Heart left ventricle (tissue), 16 donors: ENCODE measurements at regions not wholly inside any gene's neighbourhood (a gene's known extent, or its start where the extent isn't known, plus 50 kb on each side); places are given as distances from the start of the nearest gene placed in this dataset.

ENCODE experiments used
- ATAC-seq, 4 donors: fragments of 200-7000 bp; cut with Tn5 transposase; one replicate each; pipeline ENCODE4 v1.9.1; 2020 to 2022; ENCODE audit warnings: moderate library complexity in 4 of 4, mild to moderate bottlenecking in 3 of 4, moderate number of reproducible peaks in 1 of 4
- DNase-seq, 5 donors: peaks; one replicate each; pipeline ENCODE4 v3.0.0-alpha.2; 2020
- H3K27ac ChIP-seq, 12 donors: fragments of 200-600 bp; sonication (generic) in 4 of 12; one replicate each; pipeline versions ENCODE4 v1.5.0 to v1.8.0; 2016 to 2022; ENCODE audit warnings: mild to moderate bottlenecking in 2 of 12
- H3K27me3 ChIP-seq, 9 donors: fragments of 200-600 bp; sonication (generic) in 2 of 9; one replicate each; pipeline versions ENCODE4 v1.5.1 to v1.8.0; 2016 to 2022; ENCODE audit warnings: mild to moderate bottlenecking in 3 of 9
- H3K36me3 ChIP-seq, 9 donors: fragments of 200-600 bp; sonication (generic) in 2 of 9; one replicate each; pipeline versions ENCODE4 v1.5.0 to v1.8.0; 2018 to 2022; ENCODE audit warnings: mild to moderate bottlenecking in 2 of 9
- H3K4me1 ChIP-seq, 12 donors: fragments of 200-600 bp; sonication (generic) in 4 of 12; one replicate each; pipeline versions ENCODE4 v1.5.0 to v1.8.0; 2016 to 2022; ENCODE audit warnings: mild to moderate bottlenecking in 3 of 12
- H3K4me3 ChIP-seq, 12 donors: fragments of 200-600 bp; sonication (generic) in 4 of 12; one replicate each; pipeline versions ENCODE4 v1.5.0 to v1.8.0; 2017 to 2022; ENCODE audit warnings: mild to moderate bottlenecking in 9 of 12, moderate library complexity in 4 of 12
- H3K9me3 ChIP-seq, 12 donors: fragments of 200-600 bp; sonication (generic) in 4 of 12; one replicate each; pipeline versions ENCODE4 v1.5.0 to v1.8.0; 2016 to 2022; ENCODE audit warnings: mild to moderate bottlenecking in 1 of 12
- POLR2A ChIP-seq, 2 donors: fragments of 450-650 bp; IDR thresholded peaks; one replicate each; pipeline ENCODE4 v1.6.1; 2017; ENCODE audit warnings: antibody characterized with exemption in 2 of 2, mild to moderate bottlenecking in 2 of 2, moderate library complexity in 2 of 2
- WGBS, 4 donors: extraction: QIAGEN DNeasy Blood & Tissue Kit in 2 of 4; methylation state at CpG; one replicate each; pipeline versions ENCODE4 v1.1.5 to v1.1.7; 2013 to 2018; 5-methylcytosine and 5-hydroxymethylcytosine counted together
- intact Hi-C, 10 donors: fragments of 100-400 bp; cut with DNase I; formaldehyde crosslinking; loops; one replicate each; pipeline versions ENCODE4 v1.11.1 to v1.14.2; 2022
- TF ChIP-seq, protein P1 (sequence below), 12 donors: fragments of 200-600 bp; sonication (generic) in 4 of 12; IDR thresholded peaks; one replicate each; pipeline versions ENCODE4 v1.5.0 to v1.8.0; 2018 to 2022; ENCODE audit warnings: antibody characterized with exemption in 12 of 12, mild to moderate bottlenecking in 5 of 12
- donor health status: ischemic (EF 13 %, LVEDD 7.1; RV severe dilation, severe dysfunction).
- donor health status: healthy with polysubstance abuse.
- donor health status: DM: no; HTN: yes; CAD: no.
- donor health status: DM: no; HTN: no; CAD: no.
- donor health status: ischemic (EF 25% LVEDD 6.9; RV normal size, moderate dysfunction).
- donor health status: ischemic (EF 25% LVEDD 5.7; RV mildly dilated, moderate dysfunction).
- donor health status: healthy.
- donor health status: DM: yes; HTN: yes; CAD: no.
- donor health status: ischemic (EF 35%, LVEDD 5.7; RV mildly dilated, moderate dysfunction).
- donor health status: nonischemic (EF 11% LVEDD 7.7; RV severe dilation, severe dysfunction).
- donor health status: DM: yes; HTN: yes; CAD: no.
- donor health status: PGD.
- donor health status: ischemic (EF 29% LVEDD 5.4; RV normal size, mild dysfunction).
- donor health status: nonischemic (EF 23%, LVEDD 6.1; RV moderate dilation, normal function).

DNA sequence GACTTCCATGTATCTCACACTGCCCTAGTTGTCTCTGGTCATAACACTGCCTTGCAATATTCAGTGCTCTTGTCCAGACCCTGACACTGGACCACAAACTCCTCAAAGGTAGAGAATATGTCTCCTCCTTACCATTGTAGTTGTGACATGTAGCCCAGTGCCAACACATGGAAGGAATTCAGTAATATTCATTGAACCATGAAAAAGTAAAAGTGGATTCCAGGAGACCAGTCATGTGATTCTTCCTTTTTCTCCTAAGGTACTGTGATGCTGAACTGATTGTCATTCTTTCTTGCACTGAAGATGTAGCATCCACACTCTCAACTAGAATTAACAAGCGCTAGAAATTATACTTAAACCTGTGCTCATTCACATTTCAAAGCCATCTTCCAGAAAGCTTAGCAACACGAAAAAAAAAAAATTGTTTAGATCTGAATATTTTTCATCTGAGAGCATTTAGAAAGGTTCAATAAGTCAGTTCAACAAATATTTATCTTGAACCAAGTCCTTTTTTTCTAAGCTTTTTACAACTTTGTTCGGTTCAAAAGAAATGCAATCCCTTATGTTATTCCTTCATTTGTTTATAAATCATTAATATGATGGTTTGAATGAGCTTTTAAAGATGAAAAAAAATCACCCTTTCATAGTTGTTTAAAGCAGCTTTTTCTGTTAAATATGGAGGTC lies 224.7 kb upstream of the BLID start:
- no peaks in the 10 kb centered on the region for H3K9me3 ChIP-seq
- ATAC-seq, result no peak
- no peak for TF ChIP-seq POLR2A (IDR thresholded peaks at IDR 0.05)
- TF ChIP-seq, protein P1, sequence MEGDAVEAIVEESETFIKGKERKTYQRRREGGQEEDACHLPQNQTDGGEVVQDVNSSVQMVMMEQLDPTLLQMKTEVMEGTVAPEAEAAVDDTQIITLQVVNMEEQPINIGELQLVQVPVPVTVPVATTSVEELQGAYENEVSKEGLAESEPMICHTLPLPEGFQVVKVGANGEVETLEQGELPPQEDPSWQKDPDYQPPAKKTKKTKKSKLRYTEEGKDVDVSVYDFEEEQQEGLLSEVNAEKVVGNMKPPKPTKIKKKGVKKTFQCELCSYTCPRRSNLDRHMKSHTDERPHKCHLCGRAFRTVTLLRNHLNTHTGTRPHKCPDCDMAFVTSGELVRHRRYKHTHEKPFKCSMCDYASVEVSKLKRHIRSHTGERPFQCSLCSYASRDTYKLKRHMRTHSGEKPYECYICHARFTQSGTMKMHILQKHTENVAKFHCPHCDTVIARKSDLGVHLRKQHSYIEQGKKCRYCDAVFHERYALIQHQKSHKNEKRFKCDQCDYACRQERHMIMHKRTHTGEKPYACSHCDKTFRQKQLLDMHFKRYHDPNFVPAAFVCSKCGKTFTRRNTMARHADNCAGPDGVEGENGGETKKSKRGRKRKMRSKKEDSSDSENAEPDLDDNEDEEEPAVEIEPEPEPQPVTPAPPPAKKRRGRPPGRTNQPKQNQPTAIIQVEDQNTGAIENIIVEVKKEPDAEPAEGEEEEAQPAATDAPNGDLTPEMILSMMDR (IDR thresholded peaks at IDR 0.05), result no peak
- peaks cover 0 to 56% (median 8%) of the 10 kb centered on the region in 12 donors for H3K4me1 ChIP-seq
- 83 to 87% (median 86%) methylated on average over 3 of the region's 3 CpGs for WGBS, 4 donors
- H3K4me3 ChIP-seq, result no peak overlapping the region
- H3K27me3 ChIP-seq, result no peaks in the 10 kb centered on the region
- intact Hi-C loops, result no loop called here
- no peak for DNase-seq
- H3K36me3 ChIP-seq, result no peaks in the 10 kb centered on the region
- H3K27ac ChIP-seq, result peak overlapping the region in 2 of 12 donors; percentile 6 to 40

DNA sequence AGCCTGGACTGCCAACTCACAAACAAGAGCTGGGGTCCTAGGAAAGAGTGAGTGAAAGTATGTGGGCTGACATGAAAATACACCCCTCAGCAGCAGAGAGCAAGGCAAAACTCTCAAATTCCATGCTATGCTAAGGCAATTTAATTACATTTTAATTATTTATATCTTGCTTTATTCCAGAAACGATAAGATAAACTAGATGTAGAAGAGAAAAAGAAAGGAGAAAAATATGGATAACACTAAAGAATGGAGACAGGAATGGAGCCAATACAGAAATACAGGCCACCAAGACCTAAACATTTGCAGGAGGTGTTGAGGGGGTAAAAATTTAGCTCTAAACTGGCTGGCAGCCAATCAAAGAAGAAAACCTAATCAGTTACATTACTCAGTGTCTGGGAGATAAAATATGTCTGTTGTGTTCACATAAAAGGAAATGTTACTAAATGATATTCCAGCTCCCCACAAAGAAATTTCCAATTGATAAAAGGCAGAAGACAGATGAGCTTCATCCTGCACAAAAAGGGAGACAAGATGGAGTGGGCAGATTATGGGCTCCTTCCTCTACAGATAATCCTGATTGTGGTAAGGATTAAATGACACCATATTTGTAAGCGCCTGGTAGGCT lies 223.5 kb upstream of the BLID start:
- H3K9me3 ChIP-seq, result no peaks in the 10 kb centered on the region
- no peaks in the 10 kb centered on the region for H3K36me3 ChIP-seq
- peaks cover 0 to 61% (median 7%) of the 10 kb centered on the region in 12 donors for H3K4me1 ChIP-seq
- ATAC-seq, result no peak
- no peaks in the 10 kb centered on the region for H3K27me3 ChIP-seq
- intact Hi-C loops, result no loop called here
- TF ChIP-seq, protein P1 (IDR thresholded peaks at IDR 0.05), result no peak
- TF ChIP-seq POLR2A (IDR thresholded peaks at IDR 0.05), result no peak
- H3K27ac ChIP-seq, result peak overlapping the region in 2 of 12 donors; percentile 17 to 27
- H3K4me3 ChIP-seq, result no peak overlapping the region
- 73 to 78% (median 76%) methylated on average over 2 of the region's 2 CpGs for WGBS, 4 donors
- DNase-seq, result no peak

DNA sequence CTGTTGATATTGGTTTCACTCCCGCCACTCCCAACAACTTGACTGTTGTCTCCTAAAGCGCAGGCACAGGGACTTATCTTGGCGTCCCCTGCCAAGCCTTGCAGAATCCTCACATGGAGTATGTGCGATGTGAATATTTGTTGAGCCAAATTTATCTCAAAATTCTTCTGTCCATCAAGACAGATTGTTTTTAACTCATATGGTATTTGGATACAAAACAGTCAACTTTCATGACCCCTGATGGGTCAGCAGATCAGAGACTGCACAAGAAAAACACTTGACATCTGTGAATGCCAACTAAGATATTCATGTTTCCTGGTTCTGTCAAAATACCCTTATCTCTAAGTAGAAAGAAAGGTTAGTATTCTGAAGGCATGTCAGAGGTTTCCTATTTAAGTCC lies 221.7 kb upstream of the BLID start:
- Histone ChIP-seq H3K4me1 (peaks cover 0 to 55% (median 2%) of the 10 kb centered on the region in 12 donors), H3K4me3 (peak overlapping the region in 2 of 12 donors; percentile 16 to 22), H3K27ac (peak overlapping the region in 5 of 12 donors; percentile 9 to 61 (median 38)), H3K9me3 (no peaks in the 10 kb centered on the region), H3K36me3 (no peaks in the 10 kb centered on the region), H3K27me3 (no peaks in the 10 kb centered on the region)
- 29 to 48% (median 36%) methylated on average over 4 of the region's 4 CpGs for WGBS, 4 donors
- intact Hi-C loops, result no loop called here
- DNase-seq (peak in 2 of 5 donors; percentile 13 to 51), ATAC-seq (peak in 3 of 4 donors; percentile 55 to 64 (median 62))
- no peak for TF ChIP-seq POLR2A (IDR thresholded peaks at IDR 0.05)
- TF ChIP-seq, protein P1 (IDR thresholded peaks at IDR 0.05), result no peak

DNA sequence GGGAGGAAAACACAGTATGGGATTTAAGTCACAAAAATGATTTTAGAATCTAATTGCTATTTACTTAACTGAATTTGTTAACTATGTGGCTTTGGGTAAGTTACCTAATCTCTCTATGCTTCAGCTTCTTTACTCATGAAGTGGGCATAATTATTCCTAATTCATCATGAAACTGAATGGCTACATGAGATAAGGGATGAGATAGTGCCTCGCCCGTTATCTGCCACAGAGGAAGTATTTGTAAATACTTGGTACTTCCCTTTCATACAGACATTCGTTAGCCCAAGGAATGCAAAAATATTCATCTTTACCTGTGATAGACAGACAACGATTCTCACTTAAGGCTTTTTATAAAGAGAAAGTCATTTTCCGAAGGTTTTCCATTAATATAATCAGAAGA lies 221.2 kb upstream of the BLID start:
- ATAC-seq, result no peak

More for the DNA sequence above, 221.2 kb upstream of the BLID start:
- H3K4me1 ChIP-seq, result peaks cover 0 to 55% (median 0%) of the 10 kb centered on the region in 12 donors
- peak overlapping the region in 5 of 12 donors; percentile 7 to 61 (median 38) for H3K27ac ChIP-seq
- H3K9me3 ChIP-seq, result no peaks in the 10 kb centered on the region
- no peaks in the 10 kb centered on the region for H3K27me3 ChIP-seq
- H3K36me3 ChIP-seq, result no peaks in the 10 kb centered on the region
- H3K4me3 ChIP-seq, result peak overlapping the region in 2 of 12 donors; percentile 16 to 22
- no peak for DNase-seq
- 40 to 43% (median 42%) methylated on average over 5 of the region's 5 CpGs for WGBS, 4 donors
- intact Hi-C loops, result no loop called here
- no peak for TF ChIP-seq POLR2A (IDR thresholded peaks at IDR 0.05)
- TF ChIP-seq, protein P1 (IDR thresholded peaks at IDR 0.05), result no peak
